ENCODE measurements at regions not wholly inside any gene's neighbourhood (a gene's known extent, or its start where the extent isn't known, plus 50 kb on each side); places are given as distances from the start of the nearest gene placed in this dataset.
A peak's percentile ranks its signal among the peaks of the same experiment; 100 is the strongest.

- no peak overlapping the region for H4K8ac ChIP-seq (ENCODE audit: low read depth in 2 of 2, low read length in 2 of 2)
- in situ Hi-C loops (cut with MboI; ENCODE audit: low sequenced_read_pairs) (no loop called here), dilution Hi-C loops (cut with HindIII; ENCODE audit: low sequenced_read_pairs, unreplicated experiment) (no loop called here), intact Hi-C loops (cut with micrococcal nuclease) (no loop called here)
- H3K9me3 ChIP-seq (ENCODE audit: control insufficient read depth, insufficient read depth, low read length), result no peaks in the 10 kb centered on the region
- no peaks in the 10 kb centered on the region; the same call in 1 of the 2 replicates for H3K9me1 ChIP-seq (ENCODE audit: insufficient read depth, low read length)
- DNase-seq (no peak), ATAC-seq (ENCODE audit: low read depth) (no peak)
- no peak overlapping the region for H2BK20ac ChIP-seq (ENCODE audit: low read depth, low read length)
- H3K4ac ChIP-seq (ENCODE audit: low read depth, low read length), result no peak overlapping the region
- no peaks in the 10 kb centered on the region for H3K79me1 ChIP-seq (ENCODE audit: low read depth in 1 of 2, low read length in 2 of 2)
- H2AK5ac ChIP-seq (ENCODE audit: low read depth, low read length), result no peak overlapping the region
- H3K56ac ChIP-seq (ENCODE audit: extremely low read depth, insufficient read depth, low read length), result no peak overlapping the region
- no peak overlapping the region for H4K5ac ChIP-seq (ENCODE audit: low read depth, low read length)
- H3K18ac ChIP-seq (ENCODE audit: low read depth, low read length), result no peak overlapping the region
- no TSS peak for BruUV-seq (replicated peaks)
- no peak overlapping the region for H2BK15ac ChIP-seq (ENCODE audit: low read depth, low read length)
- no peaks in the 10 kb centered on the region; the same call in 1 of the 2 replicates for H3K27me3 ChIP-seq (ENCODE audit: control insufficient read depth, insufficient read depth, low read length)
- POLR2A ChIA-PET (ENCODE audit: unreplicated experiment), result interaction anchor here (0.5 kb wide), 1 partner anchor 477 kb away, joined by 12 read pairs; no protein-coding TSS in a partner anchor
- no peaks in the 10 kb centered on the region for H4K20me1 ChIP-seq (ENCODE audit: insufficient read depth, low read length)
- no peak for TF ChIP-seq CEBPB (IDR thresholded peaks at IDR 0.05; ENCODE audit: low read depth, low read length)
- no peak for TF ChIP-seq CHD1 (IDR thresholded peaks at IDR 0.05; ENCODE audit: low read depth, low read length)
- TF ChIP-seq, protein P1, sequence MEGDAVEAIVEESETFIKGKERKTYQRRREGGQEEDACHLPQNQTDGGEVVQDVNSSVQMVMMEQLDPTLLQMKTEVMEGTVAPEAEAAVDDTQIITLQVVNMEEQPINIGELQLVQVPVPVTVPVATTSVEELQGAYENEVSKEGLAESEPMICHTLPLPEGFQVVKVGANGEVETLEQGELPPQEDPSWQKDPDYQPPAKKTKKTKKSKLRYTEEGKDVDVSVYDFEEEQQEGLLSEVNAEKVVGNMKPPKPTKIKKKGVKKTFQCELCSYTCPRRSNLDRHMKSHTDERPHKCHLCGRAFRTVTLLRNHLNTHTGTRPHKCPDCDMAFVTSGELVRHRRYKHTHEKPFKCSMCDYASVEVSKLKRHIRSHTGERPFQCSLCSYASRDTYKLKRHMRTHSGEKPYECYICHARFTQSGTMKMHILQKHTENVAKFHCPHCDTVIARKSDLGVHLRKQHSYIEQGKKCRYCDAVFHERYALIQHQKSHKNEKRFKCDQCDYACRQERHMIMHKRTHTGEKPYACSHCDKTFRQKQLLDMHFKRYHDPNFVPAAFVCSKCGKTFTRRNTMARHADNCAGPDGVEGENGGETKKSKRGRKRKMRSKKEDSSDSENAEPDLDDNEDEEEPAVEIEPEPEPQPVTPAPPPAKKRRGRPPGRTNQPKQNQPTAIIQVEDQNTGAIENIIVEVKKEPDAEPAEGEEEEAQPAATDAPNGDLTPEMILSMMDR (conservative IDR thresholded peaks at IDR 0.05; ENCODE audit: low read depth, low read length), result peak; percentile 5; the same call in 1 of the 2 replicates
- no peak for TF ChIP-seq RFX5 (IDR thresholded peaks at IDR 0.05; ENCODE audit: low read depth, low read length)
- TF ChIP-seq MAZ (IDR thresholded peaks at IDR 0.05; ENCODE audit: borderline replicate concordance, low read depth, low read length), result no peak
- H3K4me3 ChIP-seq (ENCODE audit: insufficient read depth, low read depth, low read length), result no peak overlapping the region
- no CpG with 5 or more reads among the region's 3 CpGs for WGBS, 2 experiments (ENCODE audit: extremely low coverage in 2 of 2, insufficient read length in 1 of 2)
- H3K36me3 ChIP-seq (ENCODE audit: control insufficient read depth, insufficient read depth, low read length), result no peaks in the 10 kb centered on the region
- no peak overlapping the region for H2AK9ac ChIP-seq (replicated peaks; ENCODE audit: low read depth, low read length, poor library complexity)
- H3K4me1 ChIP-seq (ENCODE audit: control insufficient read depth, insufficient read depth, low read length), result peaks cover 2% of the 10 kb centered on the region; the same call in 1 of the 2 replicates
- no peak overlapping the region for H3K23ac ChIP-seq (ENCODE audit: low read depth, low read length)
- CTCF ChIA-PET, result interaction anchor here (1.1 kb wide), 1 partner anchor 54 kb away, joined by 3 read pairs; no protein-coding TSS in a partner anchor
- H2BK120ac ChIP-seq (ENCODE audit: low read depth, low read length), result no peak overlapping the region
- no peak overlapping the region for H3K9ac ChIP-seq (ENCODE audit: low read depth, low read length)
- no peak overlapping the region for H2BK5ac ChIP-seq (ENCODE audit: low read depth, low read length, poor library complexity, severe bottlenecking)
- H3K27ac ChIP-seq (ENCODE audit: insufficient read depth, low read length), result no peak overlapping the region
- no peak overlapping the region for H3K4me2 ChIP-seq (ENCODE audit: low read depth, low read length)
- H4K91ac ChIP-seq (ENCODE audit: insufficient read depth, low read depth, low read length), result no peak overlapping the region
- H3K14ac ChIP-seq (replicated peaks; ENCODE audit: low read depth, low read length), result no peak overlapping the region
- no peak overlapping the region for H2AFZ ChIP-seq (replicated peaks; ENCODE audit: low read length, poor library complexity)
Observed at GRCh38 chr11:122578171-122578825, 77.2 kb upstream of the UBASH3B start.
